T-helper 2 cell treated with Interferon-gamma antibody and Interleukin-4, amounts not matched to agents 5 μg/mL and 100 μg/mL, for 36 hours (primary cell): ENCODE measurements at regions not wholly inside any gene's neighbourhood (a gene's known extent, or its start where the extent isn't known, plus 50 kb on each side); places are given as distances from the start of the nearest gene placed in this dataset.

Experiments used
- DNase-seq: peaks from one replicate; pipeline ENCODE4 v3.0.0; 2021; ENCODE audit warnings: low spot score
- H3K27ac Mint-ChIP-seq: one replicate; pipeline ENCODE4 v1.8.0; 2021; ENCODE audit warnings: mild to moderate bottlenecking, mixed read lengths
- H3K27me3 Mint-ChIP-seq: one replicate; pipeline ENCODE4 v1.8.0; 2021; ENCODE audit warnings: low read depth, mixed read lengths
- H3K36me3 Mint-ChIP-seq: one replicate; pipeline ENCODE4 v1.8.0; 2021; ENCODE audit warnings: low read depth, mixed read lengths
- H3K4me1 Mint-ChIP-seq: one replicate; pipeline ENCODE4 v1.8.0; 2021; ENCODE audit warnings: low read depth, mixed read lengths
- H3K4me3 Mint-ChIP-seq: one replicate; pipeline ENCODE4 v1.8.0; 2022; ENCODE audit warnings: mild to moderate bottlenecking, moderate library complexity, mixed read lengths
- H3K9me3 Mint-ChIP-seq: one replicate; pipeline ENCODE4 v1.8.0; 2021; ENCODE audit warnings: mixed read lengths

DNA sequence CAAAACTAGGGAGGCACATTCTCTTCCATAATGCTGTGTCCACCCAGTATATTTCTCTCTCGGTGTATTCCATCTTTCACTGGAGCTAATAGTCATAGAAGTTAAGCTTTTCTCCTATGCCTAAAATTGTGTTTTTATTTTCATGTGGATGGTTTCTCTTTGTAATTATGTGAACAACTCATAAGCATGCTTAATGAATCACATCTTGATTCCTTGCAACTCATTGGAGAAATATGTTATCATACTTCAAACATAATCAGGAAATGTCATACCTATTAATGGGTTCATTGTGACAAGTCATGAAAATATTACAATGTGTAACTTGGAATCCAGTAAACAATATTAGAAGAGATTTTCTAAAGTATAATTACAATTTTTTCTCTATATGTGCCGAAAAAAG is 186.3 kb downstream of the SLC7A11 start:
- Mint-ChIP-seq H3K4me3 (no peak overlapping the region), H3K4me1 (no peaks in the 10 kb centered on the region), H3K9me3 (no peaks in the 10 kb centered on the region), H3K36me3 (no peaks in the 10 kb centered on the region), H3K27ac (no peak overlapping the region), H3K27me3 (no peaks in the 10 kb centered on the region)
- no peak for DNase-seq

DNA sequence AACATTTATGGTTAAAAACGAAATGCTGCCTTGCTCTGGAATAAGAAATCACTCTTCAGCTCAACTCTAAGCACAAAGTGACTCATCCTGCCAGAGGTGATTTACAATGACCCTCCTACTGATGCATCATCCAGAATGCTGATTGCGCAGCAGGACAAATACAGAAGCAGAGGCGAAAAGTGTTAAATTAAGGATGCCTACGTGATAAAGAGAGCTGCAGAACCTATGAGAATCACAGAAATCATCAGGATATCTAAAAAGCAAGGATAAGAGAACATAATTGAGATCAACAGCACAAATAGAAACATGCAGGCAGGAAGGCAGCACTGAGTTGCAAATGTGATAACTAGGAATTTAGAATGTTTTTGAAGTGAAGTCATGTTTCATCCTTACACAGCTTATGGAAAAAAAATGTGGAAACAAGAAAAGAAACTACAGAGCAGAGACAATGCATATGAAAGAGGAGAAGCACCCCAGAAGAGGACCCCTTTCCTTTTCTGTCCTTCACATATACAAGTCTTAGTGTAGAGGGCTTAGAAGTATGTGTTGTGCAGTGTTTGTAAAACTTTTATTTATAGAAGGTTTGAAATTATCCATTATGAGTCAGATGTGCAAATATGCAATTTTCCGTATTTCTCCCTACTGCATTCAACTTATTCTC is 188.4 kb downstream of the SLC7A11 start:
- no peaks in the 10 kb centered on the region for H3K4me1 Mint-ChIP-seq
- no peak for DNase-seq
- H3K4me3 Mint-ChIP-seq: no peak overlapping the region
- H3K27me3 Mint-ChIP-seq: no peaks in the 10 kb centered on the region
- H3K36me3 Mint-ChIP-seq: no peaks in the 10 kb centered on the region
- H3K9me3 Mint-ChIP-seq: no peaks in the 10 kb centered on the region
- H3K27ac Mint-ChIP-seq: no peak overlapping the region

GRCh38 chr4:138052806-138053632 is 189.1 kb downstream of the SLC7A11 start:
- no peaks in the 10 kb centered on the region for H3K36me3 Mint-ChIP-seq
- no peaks in the 10 kb centered on the region for H3K9me3 Mint-ChIP-seq
- H3K4me1 Mint-ChIP-seq: no peaks in the 10 kb centered on the region
- H3K27me3 Mint-ChIP-seq: no peaks in the 10 kb centered on the region
- H3K27ac Mint-ChIP-seq: no peak overlapping the region
- no peak overlapping the region for H3K4me3 Mint-ChIP-seq
- DNase-seq: no peak

GRCh38 chr4:138051157-138051556 is 191.0 kb downstream of the SLC7A11 start:
- Mint-ChIP-seq H3K27me3 (no peaks in the 10 kb centered on the region), H3K27ac (no peak overlapping the region), H3K4me3 (no peak overlapping the region), H3K4me1 (no peaks in the 10 kb centered on the region), H3K36me3 (no peaks in the 10 kb centered on the region), H3K9me3 (no peaks in the 10 kb centered on the region)
- DNase-seq: no peak

DNA sequence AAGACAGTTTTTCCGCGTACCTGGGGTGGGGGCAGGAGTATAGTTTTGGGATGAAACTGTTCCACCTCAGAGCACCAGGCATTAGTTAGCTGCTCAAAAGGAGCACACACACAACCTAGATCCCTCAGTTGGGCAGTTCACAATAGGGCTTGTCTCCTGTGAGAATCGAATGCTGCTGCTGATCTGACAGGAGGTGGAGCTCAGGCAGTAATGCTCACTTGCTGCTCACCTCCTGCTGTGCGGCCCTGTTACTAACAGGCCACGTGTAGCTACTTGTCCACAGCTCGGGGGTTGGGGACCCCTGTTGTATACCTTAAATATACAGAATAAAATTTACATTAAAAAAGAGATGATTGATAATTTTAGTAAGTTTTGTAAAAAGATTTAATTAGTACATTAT is 191.5 kb downstream of the SLC7A11 start:
- DNase-seq: no peak

DNA sequence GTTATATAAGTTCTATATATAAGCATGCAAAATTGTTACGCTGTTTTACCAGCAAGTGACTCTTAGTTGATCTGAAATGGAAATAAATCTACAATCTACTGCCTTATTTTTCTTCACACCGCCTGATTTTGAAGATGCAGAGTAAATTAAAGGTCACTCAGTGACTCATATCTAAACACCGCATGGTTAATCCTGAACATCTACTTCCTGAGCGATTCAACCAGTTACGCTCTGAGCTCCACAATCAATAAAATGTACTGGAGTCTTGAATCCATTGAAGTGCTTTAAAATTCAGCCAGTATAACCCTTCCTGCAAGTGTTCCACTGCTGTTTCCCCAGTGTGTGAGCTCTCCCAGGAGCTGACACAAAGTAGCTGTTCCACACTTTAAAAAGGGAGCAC is 192.8 kb downstream of the SLC7A11 start:
- Mint-ChIP-seq H3K27me3 (no peaks in the 10 kb centered on the region), H3K4me3 (no peak overlapping the region), H3K27ac (no peak overlapping the region), H3K9me3 (no peaks in the 10 kb centered on the region), H3K4me1 (no peaks in the 10 kb centered on the region), H3K36me3 (no peaks in the 10 kb centered on the region)
- no peak for DNase-seq

More for the DNA sequence above, 191.5 kb downstream of the SLC7A11 start:
- Mint-ChIP-seq H3K27ac (no peak overlapping the region), H3K4me1 (no peaks in the 10 kb centered on the region), H3K36me3 (no peaks in the 10 kb centered on the region), H3K4me3 (no peak overlapping the region), H3K27me3 (no peaks in the 10 kb centered on the region), H3K9me3 (no peaks in the 10 kb centered on the region)

GRCh38 chr4:138047290-138047689 is 194.9 kb downstream of the SLC7A11 start:
- Mint-ChIP-seq H3K27me3 (no peaks in the 10 kb centered on the region), H3K9me3 (no peaks in the 10 kb centered on the region), H3K4me3 (no peak overlapping the region), H3K27ac (no peak overlapping the region), H3K36me3 (no peaks in the 10 kb centered on the region), H3K4me1 (no peaks in the 10 kb centered on the region)
- no peak for DNase-seq

DNA sequence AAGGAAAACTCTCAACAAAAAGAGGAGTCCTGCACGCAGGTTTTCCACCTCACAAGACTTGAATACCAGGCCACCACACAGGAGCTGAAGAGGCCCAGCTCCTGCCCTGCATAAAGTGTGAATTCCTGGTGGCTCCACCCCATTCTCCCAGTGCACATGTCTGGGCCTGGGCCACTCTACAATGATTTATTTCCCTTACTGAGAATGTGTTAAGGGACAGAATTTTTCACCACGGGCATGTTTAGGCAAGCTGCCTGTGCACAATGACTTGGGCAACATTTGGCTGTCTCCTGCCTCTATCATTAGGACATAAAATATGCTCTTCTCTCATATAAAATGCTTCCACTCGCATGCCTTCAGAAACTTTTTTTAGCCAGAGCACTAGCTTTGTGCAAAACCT is 197.1 kb downstream of the SLC7A11 start:
- DNase-seq: no peak
- Mint-ChIP-seq H3K9me3 (no peaks in the 10 kb centered on the region), H3K4me3 (no peak overlapping the region), H3K27me3 (no peaks in the 10 kb centered on the region), H3K4me1 (no peaks in the 10 kb centered on the region), H3K27ac (no peak overlapping the region), H3K36me3 (no peaks in the 10 kb centered on the region)

DNA sequence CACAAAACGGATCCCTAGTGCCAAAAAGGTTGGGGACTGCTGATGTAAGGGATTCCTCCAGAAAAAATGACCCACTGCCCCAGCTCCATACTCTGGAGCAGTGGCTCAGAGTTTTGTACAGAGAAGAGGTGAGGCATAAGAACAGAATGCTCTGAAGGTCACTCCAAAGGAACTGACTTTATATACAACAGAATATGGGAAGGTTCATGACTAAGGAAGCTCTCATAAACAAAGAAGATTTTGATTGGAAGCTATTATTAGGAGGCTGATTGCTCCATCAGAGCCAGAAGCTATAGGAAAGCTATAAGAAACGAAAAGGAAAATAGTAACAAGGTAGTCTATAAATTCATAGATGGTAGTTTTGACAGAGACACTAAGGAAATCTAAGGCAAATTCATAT is 203.1 kb downstream of the SLC7A11 start:
- no peak for DNase-seq

DNA sequence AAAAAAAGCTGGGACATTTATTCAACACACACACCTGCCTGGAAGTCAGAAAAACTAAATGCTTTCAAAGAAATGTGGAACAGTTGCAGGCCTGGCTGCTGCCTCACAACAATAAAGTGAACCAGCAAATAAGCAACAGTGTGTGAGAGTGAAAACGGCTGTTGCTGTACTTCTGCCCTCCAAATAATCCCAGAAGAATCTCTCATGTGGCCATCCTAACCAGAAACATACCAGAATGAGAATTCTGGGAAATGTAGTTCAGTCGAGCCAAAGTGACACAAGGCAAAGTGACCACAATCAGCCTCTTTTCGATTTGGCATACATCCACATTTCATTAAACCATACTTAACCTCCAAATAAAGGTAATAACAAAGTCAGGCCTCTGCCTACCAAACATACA is 204.5 kb downstream of the SLC7A11 start:
- H3K4me1 Mint-ChIP-seq: no peaks in the 10 kb centered on the region
- H3K4me3 Mint-ChIP-seq: no peak overlapping the region
- no peak for DNase-seq
- no peaks in the 10 kb centered on the region for H3K36me3 Mint-ChIP-seq
- no peaks in the 10 kb centered on the region for H3K27me3 Mint-ChIP-seq
- no peak overlapping the region for H3K27ac Mint-ChIP-seq
- no peaks in the 10 kb centered on the region for H3K9me3 Mint-ChIP-seq

More for the DNA sequence above, 203.1 kb downstream of the SLC7A11 start:
- Mint-ChIP-seq H3K27me3 (no peaks in the 10 kb centered on the region), H3K4me3 (no peak overlapping the region), H3K9me3 (no peaks in the 10 kb centered on the region), H3K36me3 (no peaks in the 10 kb centered on the region), H3K27ac (no peak overlapping the region), H3K4me1 (no peaks in the 10 kb centered on the region)

- H3K36me3 Mint-ChIP-seq: no peaks in the 10 kb centered on the region
- no peaks in the 10 kb centered on the region for H3K9me3 Mint-ChIP-seq
- H3K27me3 Mint-ChIP-seq: no peaks in the 10 kb centered on the region
- DNase-seq: no peak
- H3K4me1 Mint-ChIP-seq: no peaks in the 10 kb centered on the region
- H3K27ac Mint-ChIP-seq: no peak overlapping the region
- H3K4me3 Mint-ChIP-seq: no peak overlapping the region
Observed at GRCh38 chr4:138035781-138036258, 206.3 kb downstream of the SLC7A11 start.

DNA sequence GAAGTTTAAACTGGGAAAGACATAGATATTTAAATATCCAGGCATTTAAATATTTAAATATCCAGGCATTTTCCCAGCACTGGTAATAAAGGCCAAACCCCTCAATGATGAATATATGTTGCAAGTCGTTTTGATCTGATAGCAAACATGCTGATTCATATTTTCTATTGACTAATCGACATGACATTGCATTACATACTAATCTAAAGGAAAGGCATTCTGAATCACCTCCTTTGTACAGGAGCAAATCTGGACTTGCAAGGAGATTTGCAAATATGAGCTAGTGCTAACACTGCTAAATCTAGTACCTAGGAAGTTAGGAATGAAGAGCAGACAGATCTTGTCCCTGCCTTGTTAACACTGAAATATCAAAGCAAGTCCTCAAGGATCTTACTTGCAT is 207.3 kb downstream of the SLC7A11 start:
- Mint-ChIP-seq H3K4me1 (no peaks in the 10 kb centered on the region), H3K9me3 (no peaks in the 10 kb centered on the region), H3K27me3 (no peaks in the 10 kb centered on the region), H3K27ac (no peak overlapping the region), H3K4me3 (no peak overlapping the region), H3K36me3 (no peaks in the 10 kb centered on the region)
- DNase-seq: no peak

GRCh38 chr4:138032222-138032621 is 209.9 kb downstream of the SLC7A11 start:
- Mint-ChIP-seq H3K9me3 (no peaks in the 10 kb centered on the region), H3K27ac (no peak overlapping the region), H3K4me1 (no peaks in the 10 kb centered on the region), H3K36me3 (no peaks in the 10 kb centered on the region), H3K27me3 (no peaks in the 10 kb centered on the region), H3K4me3 (no peak overlapping the region)
- no peak for DNase-seq

- H3K27me3 Mint-ChIP-seq: no peaks in the 10 kb centered on the region
- no peaks in the 10 kb centered on the region for H3K4me1 Mint-ChIP-seq
- DNase-seq: no peak
- no peaks in the 10 kb centered on the region for H3K9me3 Mint-ChIP-seq
- no peak overlapping the region for H3K4me3 Mint-ChIP-seq
- no peaks in the 10 kb centered on the region for H3K36me3 Mint-ChIP-seq
- no peak overlapping the region for H3K27ac Mint-ChIP-seq
Observed at GRCh38 chr4:138030375-138030774, 211.8 kb downstream of the SLC7A11 start.
